GM12872 (cell line): ENCODE measurements at regions not wholly inside any gene's neighbourhood (a gene's known extent, or its start where the extent isn't known, plus 50 kb on each side); places are given as distances from the start of the nearest gene placed in this dataset.

ENCODE experiments used
- CTCF ChIP-seq: IDR thresholded peaks from 3 replicates; pipeline ENCODE4 v1.5.1; 2011; ENCODE audit warnings: low read depth, mild to moderate bottlenecking, low read length, moderate library complexity; ENCODE audit not compliant: insufficient read depth

- no peak for TF ChIP-seq CTCF
Observed at GRCh38 chr10:33421789-33422462, 87.5 kb upstream of the NRP1 start.

- TF ChIP-seq CTCF = no peak
Observed at GRCh38 chr10:33419311-33419710, 84.8 kb upstream of the NRP1 start.

DNA sequence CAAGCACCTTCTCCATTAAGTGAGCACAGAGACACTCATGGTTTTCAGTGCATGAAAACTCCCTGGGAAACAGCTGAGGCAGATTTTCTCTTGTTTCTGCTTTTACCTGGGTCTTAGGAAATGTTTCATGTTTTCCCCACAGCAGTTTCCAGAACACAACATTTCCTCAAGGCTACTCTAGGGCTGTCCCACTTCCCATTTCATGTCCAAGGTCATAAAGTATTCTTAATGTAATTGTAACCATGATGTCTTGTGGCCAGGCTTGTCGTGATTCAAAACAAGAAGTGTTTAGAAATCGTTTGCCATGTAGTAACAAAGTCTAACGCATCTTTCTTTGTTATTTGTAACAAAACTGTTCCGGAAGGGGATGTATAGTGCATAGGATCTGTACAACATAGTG, 83.8 kb upstream of the NRP1 start:
- no peak for TF ChIP-seq CTCF

- no peak for TF ChIP-seq CTCF
Observed at GRCh38 chr10:33416691-33417090, 82.2 kb upstream of the NRP1 start.

DNA sequence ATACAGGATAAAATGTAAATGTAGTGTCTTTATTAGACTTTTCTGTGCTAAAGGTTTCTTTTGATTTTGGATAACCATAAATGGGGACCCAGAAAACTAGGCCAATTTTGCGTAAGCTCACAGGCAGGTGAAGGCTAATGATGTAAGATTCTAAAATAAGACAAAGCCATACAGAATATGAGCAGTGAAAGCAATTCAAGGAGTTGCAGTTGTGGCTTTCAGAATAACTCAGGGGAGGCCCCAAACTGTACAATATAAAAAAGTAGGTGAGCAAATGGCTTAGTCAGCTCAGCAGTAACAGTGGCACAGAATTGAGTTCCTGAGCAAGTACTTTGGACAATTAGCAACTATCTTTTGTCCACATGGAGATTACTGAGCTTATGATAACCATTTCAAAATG, 81.7 kb upstream of the NRP1 start:
- TF ChIP-seq CTCF = no peak

DNA sequence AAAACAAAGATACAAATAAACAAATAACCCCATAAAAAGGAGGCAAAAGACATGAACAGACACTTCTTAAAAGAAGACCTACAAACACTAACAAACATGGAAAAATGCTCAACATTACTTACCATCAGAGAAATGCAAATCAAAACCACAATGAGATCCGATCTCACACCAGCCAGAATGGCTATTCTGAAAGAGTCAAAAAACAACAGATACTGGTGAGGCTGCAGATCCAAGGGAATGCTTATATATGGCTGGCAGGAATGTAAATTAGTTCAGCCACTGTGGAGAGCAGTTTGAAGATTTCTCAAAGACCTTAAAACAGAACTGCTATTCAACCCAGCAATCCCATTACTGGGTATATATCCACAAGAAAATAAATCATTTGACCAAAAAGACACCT, 80.4 kb upstream of the NRP1 start:
- no peak for TF ChIP-seq CTCF

DNA sequence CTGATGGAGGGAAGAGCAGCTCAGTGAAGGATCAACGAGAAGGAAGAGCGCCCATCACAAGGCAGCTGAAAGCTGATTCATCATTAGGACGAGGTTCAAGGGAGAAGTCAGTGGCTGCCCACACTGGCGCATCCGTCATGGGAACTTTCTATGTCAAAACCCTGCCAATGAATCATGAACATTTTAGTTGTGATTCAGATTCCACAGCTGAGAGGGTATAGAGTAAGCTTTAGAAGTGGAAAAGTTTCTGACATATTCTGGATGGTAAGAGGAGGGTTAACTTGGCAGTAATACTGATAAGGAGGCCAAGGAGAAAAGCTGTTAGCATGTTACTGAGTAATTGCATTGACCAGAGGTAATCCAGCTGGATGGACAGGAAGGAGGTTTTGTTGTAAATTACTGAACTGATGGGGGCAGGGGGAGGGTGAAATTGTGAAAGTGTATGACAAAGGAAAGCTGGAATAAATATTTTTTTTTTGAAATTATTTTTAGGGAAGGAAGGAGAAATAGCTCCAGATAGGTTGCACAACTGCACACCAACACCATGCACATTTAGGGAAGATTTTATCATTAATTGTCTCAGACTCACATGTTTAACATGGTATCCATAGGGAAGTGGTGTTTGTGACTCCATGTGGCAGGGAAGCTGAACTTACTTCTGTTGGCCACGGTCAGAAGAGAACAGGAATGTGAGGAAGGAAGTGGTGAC, 78.3 kb upstream of the NRP1 start:
- TF ChIP-seq CTCF = no peak
